ENCODE measurements at regions not wholly inside any gene's neighbourhood (a gene's known extent, or its start where the extent isn't known, plus 50 kb on each side); places are given as distances from the start of the nearest gene placed in this dataset.
A peak's percentile ranks its signal among the peaks of the same experiment; 100 is the strongest.

DNA sequence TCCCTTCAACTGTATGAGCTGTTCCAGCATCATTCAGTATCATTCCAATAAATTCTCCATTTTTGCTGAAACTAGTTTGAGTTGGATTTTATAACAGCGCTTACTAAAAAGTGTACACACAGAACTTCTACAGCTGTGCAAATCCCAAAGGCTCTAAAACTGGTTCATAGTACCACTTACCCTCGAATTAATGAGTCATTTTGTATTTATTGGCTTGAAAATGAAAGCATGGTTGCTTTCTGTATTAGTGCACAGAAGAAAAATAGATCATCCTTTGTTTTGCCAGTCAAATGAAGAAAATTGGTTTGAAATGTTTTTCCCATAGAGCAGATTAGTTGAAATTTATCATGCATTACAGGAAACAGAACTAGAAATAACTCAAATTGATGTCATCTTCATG lies 268.3 kb upstream of the CPNE8 start:
- ATAC-seq (replicated peaks) (no peak), DNase-seq (no peak)
- H3K4me1 Mint-ChIP-seq (ENCODE audit: low read depth in 2 of 2) = no peaks in the 10 kb centered on the region
- no peak overlapping the region for H3K27ac Mint-ChIP-seq
- no peaks in the 10 kb centered on the region for H3K27me3 Mint-ChIP-seq
- H3K4me3 Mint-ChIP-seq = no peak overlapping the region
- no peaks in the 10 kb centered on the region for H3K9me3 Mint-ChIP-seq
- no peaks in the 10 kb centered on the region for H3K36me3 Mint-ChIP-seq (ENCODE audit: insufficient read depth)

DNA sequence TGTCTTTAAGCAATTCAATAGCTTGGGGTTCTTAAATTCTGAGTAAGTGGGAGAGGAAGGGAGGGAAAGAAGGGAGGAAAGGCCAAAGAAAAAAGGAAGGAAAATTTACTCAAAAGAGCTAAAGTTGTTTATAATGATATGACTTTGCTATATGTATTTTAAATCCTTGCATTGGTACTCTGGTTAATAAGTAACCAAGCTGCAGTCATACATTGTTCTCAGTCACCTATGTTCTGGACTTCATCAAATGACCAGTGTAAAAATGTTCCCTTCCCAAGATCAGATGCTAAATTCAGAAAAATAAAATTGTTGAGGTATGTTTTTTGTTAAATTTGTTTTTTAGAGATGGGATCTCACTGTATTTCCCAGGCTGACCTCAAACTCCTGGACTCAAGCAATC lies 259.9 kb upstream of the CPNE8 start:
- Mint-ChIP-seq H3K4me3 (no peak overlapping the region), H3K36me3 (ENCODE audit: insufficient read depth) (no peaks in the 10 kb centered on the region), H3K27me3 (no peaks in the 10 kb centered on the region), H3K9me3 (no peaks in the 10 kb centered on the region), H3K4me1 (ENCODE audit: low read depth in 2 of 2) (no peaks in the 10 kb centered on the region), H3K27ac (no peak overlapping the region)
- DNase-seq = no peak
- ATAC-seq (replicated peaks) = no peak

- H3K27me3 Mint-ChIP-seq = no peaks in the 10 kb centered on the region
Observed at GRCh38 chr12:39161465-39162085, 256.2 kb upstream of the CPNE8 start.

GRCh38 chr12:39157696-39158342 lies 252.4 kb upstream of the CPNE8 start:
- Mint-ChIP-seq H3K36me3 (ENCODE audit: insufficient read depth) (no peaks in the 10 kb centered on the region), H3K9me3 (peaks cover 0 to 14% of the 10 kb centered on the region in 2 donors), H3K4me1 (ENCODE audit: low read depth in 2 of 2) (no peaks in the 10 kb centered on the region), H3K27me3 (peaks cover 0 to 10% of the 10 kb centered on the region in 2 donors), H3K4me3 (no peak overlapping the region), H3K27ac (no peak overlapping the region)
- no peak for DNase-seq
- ATAC-seq (replicated peaks) = no peak

More at GRCh38 chr12:39161465-39162085, 256.2 kb upstream of the CPNE8 start:
- ATAC-seq (replicated peaks) (no peak), DNase-seq (no peak)
- no peaks in the 10 kb centered on the region for H3K4me1 Mint-ChIP-seq (ENCODE audit: low read depth in 2 of 2)
- H3K4me3 Mint-ChIP-seq = no peak overlapping the region
- H3K27ac Mint-ChIP-seq = no peak overlapping the region
- no peaks in the 10 kb centered on the region for H3K36me3 Mint-ChIP-seq (ENCODE audit: insufficient read depth)
- no peaks in the 10 kb centered on the region for H3K9me3 Mint-ChIP-seq

DNA sequence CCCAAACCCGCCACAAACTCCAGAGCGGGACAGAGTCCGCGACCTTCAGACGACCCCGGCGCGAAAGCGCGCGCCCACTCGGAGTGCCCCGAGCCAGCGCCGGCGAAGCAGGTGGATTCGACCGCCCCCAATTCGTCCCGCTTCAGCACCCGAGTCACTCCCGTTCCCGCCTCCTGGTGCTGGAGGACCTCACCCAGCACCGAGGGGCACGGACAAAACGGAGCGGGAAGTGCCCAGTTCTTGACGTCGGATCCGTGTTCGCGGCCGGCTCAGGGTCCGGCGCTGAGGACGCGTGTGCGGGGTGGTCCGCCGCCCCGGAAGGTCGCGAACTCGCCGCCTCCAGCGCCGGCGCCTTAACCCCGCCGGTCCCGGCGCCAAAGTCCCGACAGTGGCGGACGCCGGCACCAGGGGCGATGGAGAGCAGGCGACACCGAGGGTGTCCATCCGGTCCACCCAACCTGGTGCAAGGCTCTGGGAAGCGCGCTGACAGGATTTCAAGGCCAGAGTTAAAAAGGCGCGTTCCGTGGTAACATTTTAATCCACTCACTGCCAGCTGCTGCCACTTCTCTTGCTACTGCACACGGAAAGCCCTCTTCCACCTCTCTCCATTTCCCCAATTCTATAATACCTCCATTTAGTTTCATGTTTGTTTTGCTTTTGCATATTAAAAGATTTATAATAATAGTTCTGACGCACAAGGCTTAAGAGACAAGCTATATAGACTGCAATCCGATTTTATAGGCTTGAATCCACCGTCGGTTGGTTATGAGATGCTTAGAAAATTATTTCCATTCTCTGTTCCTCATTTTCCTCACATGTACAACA lies 240.0 kb upstream of the CPNE8 start:
- Mint-ChIP-seq H3K9me3 (peaks cover 4 to 7% of the 10 kb centered on the region in 2 donors), H3K27me3 (peaks cover 24 to 25% of the 10 kb centered on the region in 2 donors), H3K4me3 (peak overlapping the region in 1 of 2 donors; percentile 30), H3K4me1 (ENCODE audit: low read depth in 2 of 2) (no peaks in the 10 kb centered on the region), H3K27ac (no peak overlapping the region), H3K36me3 (ENCODE audit: insufficient read depth) (no peaks in the 10 kb centered on the region)
- DNase-seq (no peak), ATAC-seq (replicated peaks) (no peak)

DNA sequence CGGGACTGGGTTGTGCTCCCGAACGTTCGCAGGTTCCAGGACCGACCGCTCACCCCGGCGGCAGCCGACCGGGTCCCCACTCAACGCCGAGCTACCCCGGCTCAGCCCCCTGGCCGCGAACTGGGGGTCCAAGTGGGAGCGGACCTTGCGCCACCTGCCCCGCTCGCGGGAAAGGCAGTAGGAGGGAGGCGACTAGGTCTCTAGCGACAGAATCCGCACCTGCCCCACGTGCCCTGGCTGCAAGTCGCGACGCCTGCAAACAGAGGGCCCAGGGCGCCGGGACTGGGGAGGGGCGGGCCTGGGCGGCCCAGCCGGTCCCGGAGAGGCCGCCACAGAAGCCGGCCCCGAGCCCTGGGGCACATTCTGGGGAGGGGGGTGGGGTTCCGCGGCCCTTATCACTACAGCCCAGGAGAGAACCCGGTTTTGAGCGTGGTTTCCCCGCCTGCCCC lies 239.2 kb upstream of the CPNE8 start:
- peaks cover 3 to 7% of the 10 kb centered on the region in 2 donors for H3K9me3 Mint-ChIP-seq
- H3K27me3 Mint-ChIP-seq = peaks cover 24 to 25% of the 10 kb centered on the region in 2 donors
- no peak for ATAC-seq (replicated peaks)
- H3K4me3 Mint-ChIP-seq = no peak overlapping the region
- H3K4me1 Mint-ChIP-seq (ENCODE audit: low read depth in 2 of 2) = no peaks in the 10 kb centered on the region
- no peaks in the 10 kb centered on the region for H3K36me3 Mint-ChIP-seq (ENCODE audit: insufficient read depth)
- DNase-seq = no peak
- no peak overlapping the region for H3K27ac Mint-ChIP-seq

DNA sequence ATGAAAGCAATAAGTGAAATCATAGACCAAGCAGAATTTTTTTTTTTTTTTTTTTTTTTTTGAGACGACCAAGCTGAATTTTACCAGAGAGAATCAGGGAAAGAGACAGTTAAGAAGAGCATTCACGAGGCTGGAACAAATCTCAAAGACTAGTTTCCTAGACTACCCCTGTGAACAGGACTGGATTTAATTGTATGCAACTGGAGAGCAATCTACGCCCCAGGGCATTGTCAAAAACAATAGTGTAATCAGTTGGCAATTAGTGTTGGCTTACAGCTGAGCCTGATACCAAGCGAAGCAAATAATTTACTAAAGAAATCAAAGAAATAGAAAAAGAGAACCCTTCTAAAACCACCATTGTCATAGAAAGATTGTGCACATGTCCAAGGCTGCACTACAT lies 232.9 kb upstream of the CPNE8 start:
- no peaks in the 10 kb centered on the region for H3K4me1 Mint-ChIP-seq (ENCODE audit: low read depth in 2 of 2)
- H3K36me3 Mint-ChIP-seq (ENCODE audit: insufficient read depth) = no peaks in the 10 kb centered on the region

GRCh38 chr12:39127401-39127800 lies 222.0 kb upstream of the CPNE8 start:
- ATAC-seq (replicated peaks) (no peak), DNase-seq (no peak)
- Mint-ChIP-seq H3K36me3 (ENCODE audit: insufficient read depth) (no peaks in the 10 kb centered on the region), H3K4me1 (ENCODE audit: low read depth in 2 of 2) (no peaks in the 10 kb centered on the region), H3K27me3 (peaks cover 0 to 11% of the 10 kb centered on the region in 2 donors), H3K9me3 (peaks cover 0 to 4% of the 10 kb centered on the region in 2 donors), H3K27ac (no peak overlapping the region), H3K4me3 (no peak overlapping the region)

More for the DNA sequence above, 232.9 kb upstream of the CPNE8 start:
- peaks cover 0 to 10% of the 10 kb centered on the region in 2 donors for H3K27me3 Mint-ChIP-seq
- no peaks in the 10 kb centered on the region for H3K9me3 Mint-ChIP-seq
- DNase-seq (no peak), ATAC-seq (replicated peaks) (no peak)
- H3K4me3 Mint-ChIP-seq = no peak overlapping the region
- H3K27ac Mint-ChIP-seq = no peak overlapping the region

GRCh38 chr12:39125566-39125965 lies 220.2 kb upstream of the CPNE8 start:
- Mint-ChIP-seq H3K27me3 (peaks cover 0 to 15% of the 10 kb centered on the region in 2 donors), H3K4me3 (no peak overlapping the region), H3K4me1 (ENCODE audit: low read depth in 2 of 2) (no peaks in the 10 kb centered on the region), H3K36me3 (ENCODE audit: insufficient read depth) (no peaks in the 10 kb centered on the region), H3K9me3 (peaks cover 0 to 3% of the 10 kb centered on the region in 2 donors), H3K27ac (no peak overlapping the region)
- ATAC-seq (replicated peaks) (no peak), DNase-seq (no peak)

- no peak overlapping the region for H3K4me3 Mint-ChIP-seq
- H3K27ac Mint-ChIP-seq = no peak overlapping the region
- ATAC-seq (replicated peaks) (no peak), DNase-seq (no peak)
- no peaks in the 10 kb centered on the region for H3K36me3 Mint-ChIP-seq (ENCODE audit: insufficient read depth)
- H3K9me3 Mint-ChIP-seq = peaks cover 0 to 3% of the 10 kb centered on the region in 2 donors
- H3K4me1 Mint-ChIP-seq (ENCODE audit: low read depth in 2 of 2) = no peaks in the 10 kb centered on the region
- H3K27me3 Mint-ChIP-seq = peaks cover 0 to 15% of the 10 kb centered on the region in 2 donors
Observed at GRCh38 chr12:39124768-39125167, 219.4 kb upstream of the CPNE8 start.

GRCh38 chr12:39123580-39124253 lies 218.3 kb upstream of the CPNE8 start:
- peaks cover 0 to 3% of the 10 kb centered on the region in 2 donors for H3K9me3 Mint-ChIP-seq
- no peak for ATAC-seq (replicated peaks)
- no peak for DNase-seq
- no peak overlapping the region for H3K4me3 Mint-ChIP-seq
- H3K27ac Mint-ChIP-seq = no peak overlapping the region
- peaks cover 0 to 15% of the 10 kb centered on the region in 2 donors for H3K27me3 Mint-ChIP-seq
- H3K36me3 Mint-ChIP-seq (ENCODE audit: insufficient read depth) = no peaks in the 10 kb centered on the region
- H3K4me1 Mint-ChIP-seq (ENCODE audit: low read depth in 2 of 2) = no peaks in the 10 kb centered on the region

DNA sequence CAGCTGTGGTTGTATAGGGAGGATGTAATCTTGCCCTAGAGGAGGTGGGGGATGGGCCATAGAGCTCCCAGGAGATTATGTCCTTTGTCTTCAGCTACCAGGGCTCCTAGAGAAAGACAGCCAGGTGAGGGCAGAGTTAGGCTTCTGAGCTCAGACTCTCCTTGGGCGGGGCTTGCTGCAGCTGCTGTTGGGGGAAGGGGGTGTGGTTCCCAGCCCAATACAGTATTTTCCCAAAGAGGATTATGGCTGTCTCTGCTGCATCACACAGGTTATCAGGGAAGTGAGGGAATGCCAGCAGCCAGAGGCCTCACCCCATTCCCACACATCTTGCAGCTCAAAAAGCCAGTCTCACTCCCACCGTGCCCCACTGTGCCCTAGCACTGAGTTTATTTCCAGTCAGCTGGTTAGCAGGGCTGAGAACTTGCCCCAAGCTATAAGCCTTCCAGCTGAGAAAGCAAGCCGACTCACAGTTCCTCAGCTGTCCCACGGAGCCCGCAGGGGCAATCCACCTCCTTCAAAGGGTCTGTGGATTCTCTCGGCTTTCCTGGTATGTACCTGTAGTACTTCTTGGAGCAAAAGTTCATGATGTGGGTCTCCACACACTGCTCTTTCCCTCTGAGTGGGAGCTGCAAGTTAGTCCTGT lies 217.3 kb upstream of the CPNE8 start:
- Mint-ChIP-seq H3K4me3 (no peak overlapping the region), H3K27me3 (peaks cover 0 to 12% of the 10 kb centered on the region in 2 donors), H3K9me3 (peaks cover 0 to 3% of the 10 kb centered on the region in 2 donors), H3K36me3 (ENCODE audit: insufficient read depth) (no peaks in the 10 kb centered on the region), H3K27ac (no peak overlapping the region), H3K4me1 (ENCODE audit: low read depth in 2 of 2) (no peaks in the 10 kb centered on the region)
- no peak for ATAC-seq (replicated peaks)
- DNase-seq = no peak

GRCh38 chr12:39116861-39117260 lies 211.5 kb upstream of the CPNE8 start:
- H3K4me1 Mint-ChIP-seq (ENCODE audit: low read depth in 2 of 2) = no peaks in the 10 kb centered on the region
- H3K36me3 Mint-ChIP-seq (ENCODE audit: insufficient read depth) = peaks cover 2% of the 10 kb centered on the region
- DNase-seq = no peak
- no peak overlapping the region for H3K4me3 Mint-ChIP-seq
- H3K27ac Mint-ChIP-seq = no peak overlapping the region
- no peak for ATAC-seq (replicated peaks)
- no peaks in the 10 kb centered on the region for H3K9me3 Mint-ChIP-seq
- peaks cover 0 to 5% of the 10 kb centered on the region in 2 donors for H3K27me3 Mint-ChIP-seq
